ENCODE measurements at regions not wholly inside any gene's neighbourhood (a gene's known extent, or its start where the extent isn't known, plus 50 kb on each side); places are given as distances from the start of the nearest gene placed in this dataset.

DNA sequence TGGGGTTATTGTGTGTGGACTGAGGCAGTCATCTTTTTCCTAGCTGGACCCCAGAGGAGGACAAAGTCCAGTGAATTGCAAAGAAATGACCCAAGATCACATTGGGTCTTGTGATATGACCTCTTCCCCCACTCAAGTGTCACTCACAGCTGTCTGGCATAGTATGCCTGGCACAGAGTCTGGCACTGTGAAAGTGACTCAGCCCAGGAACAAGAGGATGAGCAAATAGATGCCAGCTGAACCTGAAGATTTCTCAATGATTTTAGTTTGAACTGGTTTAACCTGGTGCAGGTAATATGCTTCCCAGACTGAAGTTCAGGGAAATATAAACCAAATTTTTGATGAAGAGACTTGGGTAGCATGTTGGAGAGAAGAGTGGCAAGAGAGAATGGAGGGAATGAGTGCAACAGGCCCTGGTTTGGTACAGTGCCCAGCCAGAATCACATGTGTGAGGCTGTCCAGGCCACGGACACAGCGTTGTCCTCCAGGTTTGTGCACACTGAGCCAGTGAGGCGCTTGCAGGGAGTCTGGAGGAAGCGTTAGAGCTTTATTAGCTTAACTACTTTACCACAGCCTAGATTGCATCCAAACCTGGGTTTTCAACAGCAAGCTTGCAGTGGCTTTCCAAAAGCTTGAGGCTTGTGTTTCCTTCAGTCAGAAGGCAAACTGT, 332.9 kb downstream of the NUAK1 start:
- POLR2A ChIA-PET = no interaction called here
- intact Hi-C loops (cut with micrococcal nuclease; ENCODE audit: unreplicated experiment) = no loop called here
- H4K20me1 ChIP-seq (ENCODE audit: control insufficient read depth, insufficient read depth) = no peaks in the 10 kb centered on the region
- H3K4me1 ChIP-seq (ENCODE audit: control insufficient read depth, insufficient read depth, low read length) = no peaks in the 10 kb centered on the region
- H3K79me2 ChIP-seq (ENCODE audit: control insufficient read depth, insufficient read depth, low read length) = no peaks in the 10 kb centered on the region
- CTCF ChIA-PET = interaction anchor here (1.2 kb wide), 1 partner anchor 9 kb away, joined by 4 read pairs; no protein-coding TSS in a partner anchor
- RAD21 ChIA-PET (ENCODE audit: unreplicated experiment) = no interaction called here
- 0% methylated on average over 4 of the region's 4 CpGs for WGBS (ENCODE audit: insufficient coverage, insufficient replicate concordance, low lambda C conversion rate, missing lambda C conversion rate)
- no peaks in the 10 kb centered on the region for H3K27me3 ChIP-seq (replicated peaks in 1 of 2; ENCODE audit: control insufficient read depth in 2 of 2, insufficient read depth in 2 of 2, low read length in 1 of 2)
- no peak overlapping the region for H2AFZ ChIP-seq (ENCODE audit: control insufficient read depth, low read depth, low read length)
- in situ Hi-C loops (cut with MboI) = no loop called here
- no peak for FAIRE-seq
- H3K4me3 ChIP-seq = no peak overlapping the region
- no peak for ATAC-seq
- no peaks in the 10 kb centered on the region for H3K9me3 ChIP-seq (replicated peaks; ENCODE audit: control insufficient read depth, insufficient read depth, low read length)
- SMC1A ChIA-PET (ENCODE audit: uncharacterized antibody, unreplicated experiment) = no interaction called here
- no peak overlapping the region for H3K9ac ChIP-seq (ENCODE audit: control insufficient read depth, insufficient read depth, low read length)
- no peak overlapping the region for H3K27ac ChIP-seq (ENCODE audit: control insufficient read depth, insufficient read depth)
- no peak overlapping the region for H3K4me2 ChIP-seq (ENCODE audit: control insufficient read depth, insufficient read depth)
- no TSS peak for BruUV-seq (replicated peaks)
- DNase-seq (ENCODE audit: low read depth, low spot score) = no peak
- no peaks in the 10 kb centered on the region for H3K36me3 ChIP-seq (ENCODE audit: control insufficient read depth in 2 of 2, insufficient read depth in 2 of 2, low read length in 1 of 2)
- TF ChIP-seq SKIL (IDR thresholded peaks at IDR 0.05; ENCODE audit: low read depth, poor library complexity, severe bottlenecking) (no peak), KAT2A (conservative IDR thresholded peaks at IDR 0.05; ENCODE audit: control insufficient read depth, low read depth, low read length) (no peak), FOXK2 (IDR thresholded peaks at IDR 0.05) (no peak), IKZF2 (IDR thresholded peaks at IDR 0.05) (no peak), ZNF217 (IDR thresholded peaks at IDR 0.05) (no peak), NBN (IDR thresholded peaks at IDR 0.05) (no peak), RAD21 (IDR thresholded peaks at IDR 0.05; ENCODE audit: insufficient read depth, low read depth, low read length) (no peak), YY1 (IDR thresholded peaks at IDR 0.05; ENCODE audit: low read depth, low read length) (no peak), HDGF (IDR thresholded peaks at IDR 0.05) (no peak), BHLHE40 (IDR thresholded peaks at IDR 0.05; ENCODE audit: borderline replicate concordance in 1 of 2, low read depth in 2 of 2, low read length in 1 of 2) (no peak), NFXL1 (IDR thresholded peaks at IDR 0.05; ENCODE audit: borderline replicate concordance) (no peak), ZBED1 (IDR thresholded peaks at IDR 0.05; ENCODE audit: borderline replicate concordance) (no peak), CHD2 (IDR thresholded peaks at IDR 0.05; ENCODE audit: borderline replicate concordance, low read depth, low read length) (no peak), PRDM15 (CRISPR knock-in tag; IDR thresholded peaks at IDR 0.05) (no peak), CHD1 (IDR thresholded peaks at IDR 0.05; ENCODE audit: low read depth, low read length) (no peak), NKRF (conservative IDR thresholded peaks at IDR 0.05) (no peak)
